Calu3 (cell line): ENCODE measurements at regions not wholly inside any gene's neighbourhood (a gene's known extent, or its start where the extent isn't known, plus 50 kb on each side); places are given as distances from the start of the nearest gene placed in this dataset.

Source experiments
- BruUV-seq: library from RNA; stranded (reverse); fragments of 400-500 nt; replicated peaks from 2 replicates; lab custom pipeline; 2021; lab: Mats Ljungman, UMichigan
- CTCF ChIA-PET: fragments of 300-600 bp; sonication (Branson Sonifier 250); formaldehyde crosslinking; loops from one replicate; lab custom pipeline; 2022; ENCODE audit warnings: antibody characterized with exemption; lab: Charles Lee
- DNase-seq: peaks from one replicate; pipeline ENCODE4 v3.0.0; 2022
- H3K27ac Mint-ChIP-seq: one replicate; pipeline ENCODE4 v1.8.0; 2022; ENCODE audit warnings: mixed read lengths; ENCODE audit not compliant: unreplicated experiment
- H3K27me3 Mint-ChIP-seq: one replicate; pipeline ENCODE4 v1.8.0; 2022; ENCODE audit warnings: mixed read lengths; ENCODE audit not compliant: unreplicated experiment
- H3K36me3 Mint-ChIP-seq: one replicate; pipeline ENCODE4 v1.8.0; 2022; ENCODE audit warnings: mild to moderate bottlenecking, moderate library complexity, mixed read lengths; ENCODE audit not compliant: insufficient read depth, unreplicated experiment
- H3K4me1 Mint-ChIP-seq: one replicate; pipeline ENCODE4 v1.8.0; 2022; ENCODE audit warnings: mild to moderate bottlenecking, low read depth, mixed read lengths; ENCODE audit not compliant: unreplicated experiment
- H3K4me3 Mint-ChIP-seq: one replicate; pipeline ENCODE4 v1.8.0; 2022; ENCODE audit warnings: mild to moderate bottlenecking, low read depth, moderate library complexity, mixed read lengths; ENCODE audit not compliant: unreplicated experiment
- H3K9me3 Mint-ChIP-seq: one replicate; pipeline ENCODE4 v1.8.0; 2022; ENCODE audit warnings: low read depth, mixed read lengths; ENCODE audit not compliant: unreplicated experiment
- CTCF ChIP-seq: fragments of 200-600 bp; IDR thresholded peaks from one replicate; pipeline ENCODE4 v1.8.0; 2022; ENCODE audit warnings: antibody characterized with exemption; ENCODE audit not compliant: unreplicated experiment
- intact Hi-C: fragments of 100-400 bp; cut with micrococcal nuclease; formaldehyde crosslinking; loops from one replicate; pipeline ENCODE4 v1.10.0; 2022; ENCODE audit not compliant: unreplicated experiment

- no peak overlapping the region for H3K4me3 Mint-ChIP-seq
- H3K4me1 Mint-ChIP-seq, result no peaks in the 10 kb centered on the region
- no peaks in the 10 kb centered on the region for H3K36me3 Mint-ChIP-seq
- intact Hi-C loops, result no loop called here
- BruUV-seq, result no TSS peak
- CTCF ChIA-PET, result no interaction called here
- H3K9me3 Mint-ChIP-seq, result no peaks in the 10 kb centered on the region
- DNase-seq, result no peak
- TF ChIP-seq CTCF, result no peak
- no peak overlapping the region for H3K27ac Mint-ChIP-seq
- peaks cover 8% of the 10 kb centered on the region for H3K27me3 Mint-ChIP-seq
Measured at GRCh38 chr1:217115404-217116380, 392.5 kb upstream of the ESRRG start.

- no peaks in the 10 kb centered on the region for H3K9me3 Mint-ChIP-seq
- intact Hi-C loops, result no loop called here
- H3K27me3 Mint-ChIP-seq, result peaks cover 8% of the 10 kb centered on the region
- H3K4me3 Mint-ChIP-seq, result no peak overlapping the region
- no peak for TF ChIP-seq CTCF
- peaks cover 17% of the 10 kb centered on the region for H3K4me1 Mint-ChIP-seq
- no peak overlapping the region for H3K27ac Mint-ChIP-seq
- no peaks in the 10 kb centered on the region for H3K36me3 Mint-ChIP-seq
- BruUV-seq, result no TSS peak
- CTCF ChIA-PET, result no interaction called here
- no peak for DNase-seq
Measured at GRCh38 chr1:217109928-217110327, 386.7 kb upstream of the ESRRG start.

GRCh38 chr1:217106231-217106901, 383.1 kb upstream of the ESRRG start:
- peaks cover 17% of the 10 kb centered on the region for H3K4me1 Mint-ChIP-seq
- H3K36me3 Mint-ChIP-seq, result no peaks in the 10 kb centered on the region
- intact Hi-C loops, result no loop called here
- CTCF ChIA-PET, result interaction anchor here (0.9 to 1.0 kb wide), 2 partner anchors 28 to 94 kb away, joined by 3 read pairs; no protein-coding TSS in a partner anchor
- no peaks in the 10 kb centered on the region for H3K9me3 Mint-ChIP-seq
- H3K27ac Mint-ChIP-seq, result no peak overlapping the region
- no TSS peak for BruUV-seq
- H3K27me3 Mint-ChIP-seq, result no peaks in the 10 kb centered on the region
- no peak overlapping the region for H3K4me3 Mint-ChIP-seq
- TF ChIP-seq CTCF, result no peak
- peak; percentile 21 for DNase-seq

GRCh38 chr1:217105437-217105836, 382.2 kb upstream of the ESRRG start:
- H3K4me3 Mint-ChIP-seq, result no peak overlapping the region
- CTCF ChIA-PET, result no interaction called here
- H3K36me3 Mint-ChIP-seq, result no peaks in the 10 kb centered on the region
- no peaks in the 10 kb centered on the region for H3K9me3 Mint-ChIP-seq
- TF ChIP-seq CTCF, result no peak
- intact Hi-C loops, result no loop called here
- no peaks in the 10 kb centered on the region for H3K27me3 Mint-ChIP-seq
- DNase-seq, result no peak
- peaks cover 17% of the 10 kb centered on the region for H3K4me1 Mint-ChIP-seq
- BruUV-seq, result no TSS peak
- no peak overlapping the region for H3K27ac Mint-ChIP-seq
